DOHH2 (cell line): ENCODE measurements at regions not wholly inside any gene's neighbourhood (a gene's known extent, or its start where the extent isn't known, plus 50 kb on each side); places are given as distances from the start of the nearest gene placed in this dataset.

Experiments
- EZH2phosphoT487 ChIP-seq: fragments of 200-600 bp; sonication (generic); IDR thresholded peaks from 2 replicates; pipeline ENCODE4 v1.6.1; 2017; ENCODE audit warnings: borderline replicate concordance, mild to moderate bottlenecking, antibody characterized with exemption, low read length, moderate library complexity, mixed read lengths
- TF ChIP-seq, protein P1 (sequence below): fragments of 200-600 bp; sonication (generic); IDR thresholded peaks from one replicate; pipeline ENCODE4 v1.5.1; 2014; ENCODE audit warnings: antibody characterized with exemption, mild to moderate bottlenecking, low read depth, low read length; ENCODE audit not compliant: poor library complexity, severe bottlenecking

DNA sequence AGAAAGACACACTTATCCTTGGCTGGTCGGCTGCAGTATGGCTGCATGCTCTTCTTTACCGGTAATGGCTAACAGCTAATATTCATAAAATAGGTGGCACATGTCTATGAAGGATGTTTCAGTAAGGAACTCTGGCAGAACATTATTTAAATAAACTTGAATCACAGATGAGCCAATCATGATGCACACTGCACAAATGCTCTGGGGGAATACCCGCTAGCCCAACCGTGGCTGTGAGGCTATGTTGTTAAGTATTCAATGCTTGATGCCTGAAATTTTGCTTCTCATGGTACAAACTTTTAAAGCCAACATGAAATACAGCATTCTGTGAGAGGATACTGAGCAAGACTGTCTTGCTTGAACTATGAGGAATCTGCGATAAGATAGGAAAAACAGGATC is 505.8 kb downstream of the ZEB2 start:
- TF ChIP-seq, protein P1, sequence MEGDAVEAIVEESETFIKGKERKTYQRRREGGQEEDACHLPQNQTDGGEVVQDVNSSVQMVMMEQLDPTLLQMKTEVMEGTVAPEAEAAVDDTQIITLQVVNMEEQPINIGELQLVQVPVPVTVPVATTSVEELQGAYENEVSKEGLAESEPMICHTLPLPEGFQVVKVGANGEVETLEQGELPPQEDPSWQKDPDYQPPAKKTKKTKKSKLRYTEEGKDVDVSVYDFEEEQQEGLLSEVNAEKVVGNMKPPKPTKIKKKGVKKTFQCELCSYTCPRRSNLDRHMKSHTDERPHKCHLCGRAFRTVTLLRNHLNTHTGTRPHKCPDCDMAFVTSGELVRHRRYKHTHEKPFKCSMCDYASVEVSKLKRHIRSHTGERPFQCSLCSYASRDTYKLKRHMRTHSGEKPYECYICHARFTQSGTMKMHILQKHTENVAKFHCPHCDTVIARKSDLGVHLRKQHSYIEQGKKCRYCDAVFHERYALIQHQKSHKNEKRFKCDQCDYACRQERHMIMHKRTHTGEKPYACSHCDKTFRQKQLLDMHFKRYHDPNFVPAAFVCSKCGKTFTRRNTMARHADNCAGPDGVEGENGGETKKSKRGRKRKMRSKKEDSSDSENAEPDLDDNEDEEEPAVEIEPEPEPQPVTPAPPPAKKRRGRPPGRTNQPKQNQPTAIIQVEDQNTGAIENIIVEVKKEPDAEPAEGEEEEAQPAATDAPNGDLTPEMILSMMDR, result no peak
- TF ChIP-seq EZH2phosphoT487, result no peak
